ENCODE measurements at regions not wholly inside any gene's neighbourhood (a gene's known extent, or its start where the extent isn't known, plus 50 kb on each side); places are given as distances from the start of the nearest gene placed in this dataset.
"Not testable (repeated sequence)": the region's sequence is repeated elsewhere in the genome, so short reads cannot be mapped to it uniquely, and the experiment has no call there.

DNA sequence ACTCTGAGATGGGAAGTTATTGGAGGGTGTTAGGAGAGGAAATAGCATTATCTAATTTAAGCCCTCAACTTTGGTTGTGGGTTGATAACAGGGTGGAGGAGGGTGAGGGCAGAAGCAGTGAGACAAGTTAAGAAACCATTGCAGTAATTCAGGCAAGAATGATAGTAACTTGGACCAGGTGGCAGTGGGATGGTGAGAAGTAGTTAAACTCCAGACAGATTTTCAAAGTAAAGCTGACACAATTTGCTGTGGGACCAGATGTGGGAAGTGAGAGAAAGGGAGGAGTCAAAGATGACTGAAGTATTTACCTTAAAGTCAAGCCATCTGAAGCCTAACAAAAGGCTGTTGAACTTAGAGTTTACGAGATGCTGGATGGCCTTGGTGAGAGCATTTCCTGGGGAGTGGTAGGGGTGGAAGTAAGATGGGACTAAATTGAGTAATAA, 163.2 kb upstream of the KLF7 start:
- DNase-seq: no peak

DNA sequence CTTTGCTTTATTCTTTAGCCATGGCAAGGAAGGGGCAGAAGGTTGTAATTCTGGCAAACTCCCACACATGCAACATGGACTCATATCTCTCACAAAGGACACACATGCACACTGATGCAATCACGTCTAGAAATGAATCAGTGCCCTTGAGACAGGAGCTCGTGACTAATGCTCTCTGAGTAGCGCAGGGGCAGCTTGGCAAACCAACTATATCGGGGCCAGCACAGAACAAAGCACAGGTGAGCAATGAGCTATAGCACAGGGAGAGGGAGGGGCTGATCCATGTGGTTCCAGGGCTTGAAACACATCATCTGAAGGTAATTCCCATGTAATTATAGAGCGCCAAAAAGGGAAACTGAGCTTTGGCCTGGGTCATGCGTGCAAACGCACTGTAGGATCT, 165.2 kb upstream of the KLF7 start:
- DNase-seq: no peak

DNA sequence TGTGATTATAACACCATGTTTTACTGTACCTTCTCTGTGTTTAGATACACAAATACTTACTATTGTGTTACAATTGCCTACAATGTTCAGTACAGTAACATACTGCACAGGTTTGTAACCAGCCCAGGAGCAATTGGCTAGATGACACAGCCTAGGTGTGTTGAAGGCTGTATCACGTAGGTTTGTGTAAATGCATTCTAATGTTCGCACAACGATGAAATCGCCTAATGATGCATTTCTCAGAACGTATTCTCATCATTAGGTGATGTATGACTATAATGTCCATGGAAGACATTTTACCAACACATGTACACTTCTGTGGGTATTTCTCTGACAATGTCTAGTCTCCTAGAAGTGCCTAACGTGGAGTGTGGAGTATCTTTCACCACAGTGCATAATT, 165.9 kb upstream of the KLF7 start:
- DNase-seq: no peak

DNA sequence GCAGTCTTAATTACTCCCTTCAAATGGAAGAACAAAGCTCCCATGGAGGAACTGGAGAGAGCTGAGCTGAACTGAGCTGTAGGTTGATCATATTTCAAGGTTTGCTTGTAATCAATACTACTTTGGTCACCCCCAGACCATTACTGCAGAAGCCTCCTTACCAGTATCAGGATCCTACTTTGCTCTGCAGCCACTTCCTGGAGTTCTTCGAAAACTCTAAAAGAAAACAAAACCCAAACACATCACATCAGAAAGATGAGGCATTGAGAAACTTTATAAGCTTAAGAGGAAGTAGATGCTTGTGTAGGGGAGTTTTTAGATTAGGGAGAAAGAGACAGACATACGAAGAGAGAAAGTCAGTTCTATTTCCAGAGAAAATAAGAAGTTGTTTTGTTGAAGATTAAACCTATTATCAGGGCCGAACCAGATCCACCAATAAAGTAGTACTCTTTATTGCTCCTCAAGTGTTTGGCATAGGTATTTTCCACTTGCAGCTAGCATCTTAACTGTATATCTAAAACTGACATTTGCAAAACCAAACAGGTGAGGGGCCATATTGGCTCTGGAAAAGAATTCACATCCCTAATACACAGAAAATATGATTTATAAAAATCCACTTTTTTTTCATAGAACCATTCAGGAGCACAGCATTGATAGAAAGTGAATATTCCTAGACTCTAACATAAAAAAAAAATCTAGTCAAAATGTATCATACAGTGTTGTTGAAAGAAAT, 166.9 kb upstream of the KLF7 start:
- no peak for DNase-seq

DNA sequence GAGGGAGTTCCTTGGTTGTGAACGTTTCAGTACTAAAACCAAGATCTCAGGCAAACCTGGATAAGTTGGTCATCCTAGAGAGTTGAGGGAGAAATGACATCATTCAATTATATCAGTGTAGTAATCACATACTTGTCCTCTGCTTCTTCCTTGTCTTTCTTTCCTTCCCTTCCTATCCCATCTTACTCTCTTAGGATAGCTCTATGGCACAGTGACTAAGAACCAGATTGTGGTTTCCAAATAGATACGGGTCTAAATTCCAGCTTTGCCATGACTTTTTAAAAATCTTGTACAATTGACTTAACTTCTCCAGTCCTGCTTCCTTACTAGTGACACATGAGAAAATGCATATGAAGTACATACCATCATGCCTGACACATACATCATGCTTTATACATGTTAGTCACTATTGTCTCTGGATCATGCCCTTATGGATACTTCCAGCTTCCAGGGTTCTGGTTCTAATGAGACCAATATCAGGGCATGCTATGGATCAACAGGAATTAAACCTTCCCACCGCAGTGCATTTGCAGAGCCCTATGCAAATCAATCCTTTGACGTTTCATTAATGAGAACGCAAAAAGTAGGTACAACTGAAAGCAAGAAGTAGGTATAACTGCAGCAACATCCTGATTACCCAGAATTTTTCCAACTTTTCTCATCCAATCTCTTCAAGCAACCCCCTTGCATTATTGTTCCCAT, 168.0 kb upstream of the KLF7 start:
- no peak for DNase-seq

DNA sequence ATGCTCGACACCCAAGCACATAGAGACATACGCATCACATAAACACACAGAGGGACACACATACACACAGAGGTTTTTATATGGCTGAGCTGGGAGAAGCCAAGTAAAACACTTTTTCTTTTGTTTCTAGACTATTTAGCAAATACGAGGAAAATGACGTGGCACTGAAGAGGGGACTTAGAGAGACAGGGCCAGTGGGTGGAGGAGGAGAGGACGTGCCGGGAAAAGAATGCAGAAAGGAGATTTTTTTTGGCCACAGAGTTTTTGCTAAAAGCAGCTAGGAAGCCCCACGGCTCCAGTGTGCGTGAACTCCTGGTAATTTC, 168.5 kb upstream of the KLF7 start:
- DNase-seq: no peak

DNA sequence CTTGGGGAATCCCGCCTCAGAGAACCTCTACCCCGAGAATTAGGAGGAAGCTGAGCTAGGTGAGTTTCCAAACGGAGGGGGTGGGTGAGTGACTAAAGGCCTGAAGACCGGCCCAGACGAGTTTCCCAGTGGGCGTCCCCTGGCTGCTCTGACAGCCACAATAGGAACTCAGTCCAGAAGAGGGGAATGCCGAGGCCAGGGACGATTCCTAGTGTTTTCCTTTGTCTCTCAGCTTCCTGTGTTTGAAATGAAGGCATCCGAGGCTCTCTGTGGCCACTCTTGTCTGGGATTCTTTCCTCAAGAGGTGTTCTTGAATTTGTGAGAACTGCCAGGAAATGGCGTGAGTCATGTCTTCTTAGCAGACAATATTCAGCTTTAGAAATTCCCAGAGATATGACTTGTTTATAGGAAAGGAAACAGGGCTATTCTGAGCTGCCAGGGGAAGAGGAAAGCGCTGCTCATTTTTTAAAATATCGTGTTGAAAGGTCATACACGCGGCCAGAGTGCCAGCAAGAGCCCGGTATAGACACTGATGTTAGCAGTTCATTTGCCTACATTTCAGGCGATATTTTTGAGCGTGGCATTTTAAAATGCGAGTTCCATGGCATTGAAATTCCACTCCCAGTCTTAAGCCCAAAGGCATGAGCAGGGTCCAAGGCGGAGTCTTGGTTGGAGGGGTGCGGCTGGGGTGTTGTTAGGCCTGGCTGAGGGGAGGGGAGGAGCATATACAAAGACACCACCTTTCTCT, 169.1 kb upstream of the KLF7 start:
- no peak for DNase-seq

DNA sequence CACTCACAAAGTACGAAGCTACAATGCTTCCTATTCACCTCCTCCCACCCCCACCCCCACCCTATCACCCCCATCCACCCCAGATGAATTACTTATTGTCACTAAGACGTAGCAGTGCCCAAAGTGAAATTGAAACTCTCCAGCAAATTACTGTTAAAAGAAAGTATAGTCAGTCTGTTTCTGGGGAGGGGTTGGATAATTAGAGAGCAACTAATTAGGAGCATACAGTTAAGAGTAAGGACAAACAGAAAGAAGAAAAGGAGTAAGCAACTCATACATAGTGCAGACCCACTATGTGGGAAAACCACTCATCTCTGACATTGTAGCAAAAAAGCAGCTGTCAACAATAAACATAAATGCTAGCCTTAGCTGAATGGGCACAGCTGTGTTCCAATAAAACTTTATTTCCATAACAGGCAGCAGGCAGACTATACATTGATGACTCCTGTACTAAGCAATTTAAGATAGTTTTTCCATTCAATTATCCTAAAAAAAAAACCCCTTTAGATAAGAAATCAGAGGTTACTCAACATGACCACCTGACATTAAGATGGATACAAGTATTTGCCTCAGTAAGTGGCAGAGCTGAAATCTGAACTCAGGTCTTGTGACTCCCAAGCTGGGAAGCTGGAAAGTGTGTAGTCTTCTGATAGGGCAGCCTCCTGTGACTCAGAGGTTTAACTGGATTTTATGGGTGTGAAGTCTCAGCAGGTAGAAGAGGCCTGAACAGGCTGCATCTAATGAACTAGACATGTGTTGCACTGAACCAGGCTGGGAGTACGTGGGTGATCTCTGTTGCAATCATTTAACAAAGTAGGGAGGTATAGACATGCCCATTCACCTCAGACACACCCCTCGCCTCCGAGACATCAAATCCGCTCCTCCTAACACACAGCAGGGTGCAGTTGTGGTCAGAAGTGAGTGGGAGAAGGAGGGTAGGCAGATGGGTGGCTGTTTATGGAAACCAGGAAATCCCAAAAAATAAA, 171.8 kb upstream of the KLF7 start:
- DNase-seq: no peak

DNA sequence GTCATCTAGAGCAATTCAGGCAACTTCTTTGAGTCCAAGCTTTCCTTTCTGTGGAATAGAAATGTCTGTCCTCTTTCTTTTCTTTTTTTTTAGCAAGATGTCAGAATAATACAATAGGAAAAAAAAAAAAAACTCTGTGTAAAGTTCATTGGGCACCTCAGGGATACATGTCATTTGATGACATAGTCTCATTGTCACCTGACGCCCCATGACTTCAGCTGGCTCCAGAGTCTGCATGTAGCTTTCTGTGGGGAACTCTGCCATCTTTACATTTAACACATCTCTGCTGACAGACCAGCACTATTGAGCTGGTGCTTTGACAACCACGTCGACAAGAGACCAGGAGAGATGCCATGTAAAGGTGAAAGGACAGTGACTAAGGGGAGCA, 172.5 kb upstream of the KLF7 start:
- DNase-seq: no peak

DNA sequence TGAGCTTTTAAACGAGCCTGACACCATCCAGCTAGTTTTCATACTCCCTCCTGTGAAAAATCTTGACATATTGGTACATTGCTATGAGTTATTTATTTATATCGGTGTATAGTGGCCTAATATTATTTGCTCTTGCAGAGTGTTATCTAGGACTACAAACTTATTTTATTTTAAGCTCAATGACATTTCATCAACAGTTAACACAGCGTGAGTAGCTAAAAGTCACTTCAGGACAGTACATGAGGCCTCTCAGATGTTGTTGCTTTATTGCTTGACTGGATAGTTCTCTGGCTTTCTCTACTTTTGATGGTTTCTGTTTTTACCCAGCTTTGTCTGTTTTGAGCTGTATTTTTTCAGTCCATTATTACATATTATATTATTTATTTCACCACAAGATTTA, 172.9 kb upstream of the KLF7 start:
- DNase-seq: no peak

DNA sequence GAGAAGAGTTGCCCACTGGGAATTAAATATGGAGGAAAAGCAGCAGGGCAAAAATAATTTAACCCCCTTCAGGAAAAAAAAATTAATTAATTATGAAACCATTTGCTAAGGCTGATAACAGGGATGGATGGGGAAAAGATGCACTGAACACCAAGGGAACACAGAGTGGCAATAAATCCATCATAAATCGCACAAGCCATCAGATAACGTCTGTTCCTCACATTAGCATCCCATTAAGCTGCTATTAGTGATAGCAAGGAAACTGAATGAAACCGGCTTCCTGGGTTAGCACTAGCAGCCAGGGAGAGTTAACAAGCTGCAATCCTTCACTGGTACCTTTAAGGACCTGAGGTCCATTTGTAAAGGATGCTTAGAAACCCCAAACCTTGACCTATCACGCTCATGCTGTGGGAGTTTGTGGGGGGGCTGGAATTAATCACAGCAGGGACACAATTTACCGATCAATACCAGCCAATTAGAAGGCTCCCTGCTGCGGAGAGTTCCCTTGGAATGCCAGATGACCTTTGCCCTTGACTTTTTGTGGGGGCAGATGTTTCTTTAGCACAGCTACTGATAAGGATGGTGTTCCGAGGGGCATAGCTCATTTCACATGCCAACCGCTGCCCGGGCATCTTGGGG, 175.5 kb upstream of the KLF7 start:
- DNase-seq: no peak

DNA sequence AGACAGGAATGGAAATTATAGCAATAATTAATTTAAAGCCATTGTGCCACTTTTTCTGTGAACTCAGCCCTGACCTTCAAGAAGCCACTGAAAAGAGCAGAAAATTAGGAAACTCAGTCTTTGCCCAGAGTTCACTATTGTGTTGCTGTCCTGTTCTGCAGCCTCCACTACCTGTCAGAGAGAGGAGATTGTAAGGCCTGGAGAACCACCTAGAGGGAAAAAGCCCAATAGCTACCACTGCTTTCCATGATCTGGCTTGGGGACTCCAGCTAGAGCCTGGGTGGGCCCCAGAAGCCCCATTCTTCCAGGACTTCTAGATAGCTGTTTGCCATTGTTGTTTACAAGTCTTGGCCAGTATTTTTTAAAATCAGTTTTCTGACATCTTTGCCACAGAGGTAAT, 176.1 kb upstream of the KLF7 start:
- no peak for DNase-seq

DNA sequence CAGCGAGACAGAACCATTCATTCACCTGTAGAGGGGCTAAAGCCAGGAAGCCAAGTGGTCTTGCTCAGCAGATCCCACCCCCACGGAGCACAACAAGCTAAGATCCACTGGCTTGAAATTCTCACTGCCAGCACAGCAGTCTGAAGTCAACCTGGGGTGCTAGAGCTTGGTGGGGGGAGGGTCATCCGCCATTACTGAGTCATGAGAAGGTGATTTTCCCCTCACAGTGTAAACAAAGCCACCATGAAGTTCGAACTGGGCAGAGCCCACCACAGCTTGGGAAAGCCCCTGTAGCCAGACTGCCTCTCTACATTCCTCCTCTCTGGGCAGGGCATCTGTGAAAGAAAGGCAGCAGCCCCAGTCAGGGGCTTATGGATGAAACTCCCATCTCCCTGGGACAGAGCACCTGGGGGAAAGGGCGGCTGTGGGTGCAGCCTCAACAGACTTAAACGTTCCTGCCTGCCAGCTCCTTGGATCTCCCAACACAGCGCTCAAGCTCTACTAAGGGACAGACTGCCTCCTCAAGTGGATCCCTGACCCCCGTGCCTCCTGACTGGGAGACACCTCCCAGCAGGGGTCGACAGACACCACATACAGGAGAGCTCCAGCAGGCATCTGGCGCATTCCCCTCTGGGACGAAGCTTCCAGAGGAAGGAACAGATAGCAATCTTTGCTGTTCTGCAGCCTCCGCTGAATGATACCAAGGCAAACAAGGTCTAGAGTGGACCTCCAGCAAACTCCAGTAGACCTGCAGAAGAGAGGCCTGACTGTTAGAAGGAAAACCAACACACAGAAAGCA, 179.0 kb upstream of the KLF7 start:
- not testable (repeated sequence) for DNase-seq

DNA sequence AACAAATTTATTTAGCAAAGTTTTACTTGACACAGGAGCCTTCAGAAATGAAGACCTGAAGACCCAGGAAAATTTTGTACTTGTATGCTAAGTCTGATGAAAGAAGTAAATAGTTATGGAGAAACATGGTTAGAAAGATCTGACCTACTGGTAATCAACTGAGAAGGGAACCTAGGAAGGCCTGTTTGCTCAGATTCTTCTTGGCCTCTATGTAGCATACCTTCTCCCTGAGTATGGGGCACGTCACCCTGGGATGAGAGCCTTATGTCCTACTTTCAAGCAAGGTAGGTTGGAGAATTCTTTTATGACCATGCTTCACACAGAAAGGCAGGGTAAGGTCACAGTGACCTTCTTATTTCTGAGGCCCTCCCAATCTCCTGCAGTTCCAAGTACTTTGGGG, 178.6 kb upstream of the CREB1 start:
- no peak for DNase-seq

DNA sequence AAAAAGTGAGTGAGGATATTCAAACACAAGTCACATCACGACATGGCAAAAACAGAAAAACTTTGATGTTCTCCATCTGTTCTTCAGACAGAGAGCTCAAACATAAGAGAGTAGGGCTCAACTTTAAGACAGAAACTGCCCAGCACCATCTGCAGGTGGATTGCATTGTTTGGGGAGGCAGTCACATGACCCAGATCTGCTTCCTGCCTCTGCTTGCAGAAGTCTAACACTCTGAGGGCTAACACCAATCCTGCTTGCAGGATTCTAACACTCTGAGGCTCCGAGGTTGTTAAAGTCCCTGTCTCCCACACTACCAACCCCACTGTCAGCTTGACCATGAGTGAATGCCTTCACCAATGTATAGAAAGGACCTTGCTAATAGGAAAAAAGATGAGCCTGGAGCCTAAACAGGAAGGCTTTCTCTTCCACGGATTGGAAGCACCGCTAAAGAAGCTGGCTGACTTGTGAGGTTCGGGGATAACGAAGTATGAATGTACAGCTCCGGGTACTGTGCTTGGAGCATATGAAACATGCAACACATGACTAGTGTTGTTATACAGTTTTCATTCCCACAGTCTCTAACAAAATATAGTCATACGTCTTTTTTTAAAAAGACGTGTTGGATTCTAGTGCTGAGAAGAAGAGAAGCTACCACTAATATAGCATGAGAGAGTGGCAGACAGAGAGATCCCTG, 176.6 kb upstream of the CREB1 start:
- no peak for DNase-seq

DNA sequence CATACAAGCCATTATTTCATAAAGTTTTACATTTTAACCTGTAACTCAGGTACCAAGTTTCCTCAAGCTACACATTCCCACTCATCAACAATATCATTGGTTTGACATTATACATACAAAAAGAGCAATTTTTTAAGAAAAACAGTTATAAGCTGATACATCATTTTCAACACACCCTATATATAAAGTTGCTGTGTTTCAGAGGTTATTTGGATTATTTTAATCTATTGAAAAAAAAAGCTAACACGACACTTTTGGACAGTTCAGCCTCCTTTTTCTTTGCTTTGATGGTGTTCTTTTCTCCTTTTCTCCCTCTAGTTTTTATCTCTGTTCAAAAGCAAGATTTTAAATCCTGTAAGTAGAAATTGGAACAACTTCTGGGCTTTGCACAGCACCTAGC, 175.9 kb upstream of the CREB1 start:
- DNase-seq: no peak

DNA sequence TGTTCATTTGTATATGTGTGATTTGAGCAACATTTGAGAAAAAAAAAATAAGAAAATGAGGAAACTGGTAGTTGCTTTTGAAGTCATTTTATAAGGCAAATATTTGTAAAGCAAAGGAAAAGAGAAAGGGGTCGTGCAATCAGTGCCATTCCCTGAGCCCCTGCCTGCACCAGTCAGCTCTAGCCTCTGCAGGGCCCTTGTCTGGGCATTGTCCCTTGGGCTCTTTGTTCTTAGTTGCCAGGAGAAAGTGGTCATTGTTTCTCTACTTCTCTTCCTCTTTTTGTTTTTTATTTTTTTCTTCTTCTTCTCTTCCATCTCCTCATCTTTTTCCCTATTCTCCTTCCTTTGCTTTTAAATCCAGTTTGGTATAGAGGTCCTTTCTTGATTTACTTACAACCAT, 175.3 kb upstream of the CREB1 start:
- no peak for DNase-seq

DNA sequence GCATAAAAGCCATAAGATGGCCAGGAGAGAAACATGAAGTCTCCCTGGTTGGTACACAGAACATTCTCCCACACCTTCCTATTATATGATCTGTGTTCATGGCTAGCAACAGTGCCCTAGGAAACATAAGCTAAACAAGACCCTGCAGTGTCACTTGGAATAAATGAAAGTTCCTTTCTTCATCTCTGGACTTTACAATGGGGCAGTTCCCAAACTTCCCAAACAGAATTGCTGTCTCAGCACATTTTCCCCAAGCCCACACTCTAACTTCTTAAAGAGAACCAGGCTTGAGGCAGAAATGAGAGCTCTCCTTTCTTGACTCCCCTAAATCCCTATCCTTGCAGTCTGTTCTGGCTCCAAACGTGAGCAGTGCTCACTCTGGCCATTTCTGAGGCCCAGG, 173.2 kb upstream of the CREB1 start:
- no peak for DNase-seq

DNA sequence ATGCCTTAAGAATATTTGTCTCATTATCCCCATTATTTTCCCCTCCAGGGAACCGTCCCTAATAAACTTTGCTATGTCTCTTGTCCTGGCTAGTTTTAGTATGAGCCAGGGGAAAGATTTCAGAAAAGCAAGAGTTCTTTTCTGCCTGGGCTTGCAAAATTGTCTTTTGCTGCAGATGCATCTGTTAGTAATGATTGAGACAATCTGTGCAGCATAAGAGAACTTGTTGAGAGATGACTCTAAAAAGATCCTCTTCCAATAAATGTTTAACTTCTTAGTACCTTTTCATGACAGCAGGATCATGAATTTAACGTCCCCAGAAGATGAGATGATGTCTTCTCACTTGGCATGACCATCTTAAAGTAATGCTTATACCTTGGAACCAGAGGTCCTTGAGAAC, 172.5 kb upstream of the CREB1 start:
- no peak for DNase-seq

DNA sequence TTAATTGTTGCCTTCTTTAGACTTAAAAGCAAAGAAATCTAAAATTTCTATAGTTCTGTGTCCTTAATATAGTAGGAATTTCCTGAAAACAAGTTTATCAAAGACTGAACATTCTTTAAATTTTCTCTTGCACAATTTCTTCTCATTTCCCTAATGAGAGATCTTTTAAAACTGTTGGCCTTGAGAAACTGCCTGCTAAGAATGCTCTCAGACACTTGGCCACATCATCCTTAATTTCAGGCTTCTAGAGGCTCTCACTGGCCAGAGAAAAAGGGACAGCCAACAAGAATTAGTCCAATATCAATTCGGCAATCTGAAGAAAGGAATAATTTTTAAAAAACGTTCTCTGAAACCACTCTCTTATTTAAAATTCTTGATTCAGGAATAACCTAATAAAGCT, 167.0 kb upstream of the CREB1 start:
- DNase-seq: no peak

All from renal pelvis (tissue), 1 donor.